KMS-11 (cell line): ENCODE measurements at regions not wholly inside any gene's neighbourhood (a gene's known extent, or its start where the extent isn't known, plus 50 kb on each side); places are given as distances from the start of the nearest gene placed in this dataset.

ENCODE experiments used
- H2AFZ ChIP-seq: fragments of 200-600 bp; sonication (generic); 2 replicates; pipeline ENCODE4 v1.6.1; 2016; ENCODE audit warnings: antibody characterized with exemption, mixed run types, low read depth
- H3K27ac ChIP-seq: fragments of 200-600 bp; sonication (generic); 2 replicates; pipeline ENCODE4 v1.6.1; 2016; ENCODE audit warnings: mild to moderate bottlenecking, mixed run types
- H3K27me3 ChIP-seq: fragments of 200-600 bp; sonication (generic); 2 replicates; pipeline ENCODE4 v1.6.1; 2017; ENCODE audit warnings: mild to moderate bottlenecking, low read depth, mixed run types, moderate library complexity; ENCODE audit not compliant: insufficient read depth
- H3K36me3 ChIP-seq: fragments of 200-600 bp; sonication (generic); 2 replicates; pipeline ENCODE4 v1.6.1; 2017; ENCODE audit warnings: mild to moderate bottlenecking, mixed run types; ENCODE audit not compliant: insufficient read depth
- H3K4me1 ChIP-seq: fragments of 200-600 bp; sonication (generic); 2 replicates; pipeline ENCODE4 v1.6.1; 2016; ENCODE audit warnings: mild to moderate bottlenecking, low read depth, mixed run types; ENCODE audit not compliant: poor library complexity, severe bottlenecking
- H3K4me2 ChIP-seq: fragments of 200-600 bp; sonication (generic); 2 replicates; pipeline ENCODE4 v1.7.0; 2016; ENCODE audit warnings: mild to moderate bottlenecking, mixed run types
- H3K4me3 ChIP-seq: fragments of 200-600 bp; sonication (generic); IDR thresholded peaks from 2 replicates; pipeline ENCODE4 v1.6.1; 2017; ENCODE audit warnings: low read depth, low read length, mixed read lengths; ENCODE audit not compliant: insufficient read depth
- H3K79me2 ChIP-seq: fragments of 200-600 bp; sonication (generic); 2 replicates; pipeline ENCODE4 v1.6.1; 2016; ENCODE audit warnings: low read depth, mixed run types; ENCODE audit not compliant: insufficient read depth
- H3K9ac ChIP-seq: fragments of 200-600 bp; sonication (generic); 2 replicates; pipeline ENCODE4 v1.6.1; 2016; ENCODE audit warnings: mild to moderate bottlenecking, mixed run types
- H4K20me1 ChIP-seq: fragments of 200-600 bp; sonication (generic); 2 replicates; pipeline ENCODE4 v1.6.1; 2016; ENCODE audit warnings: mild to moderate bottlenecking, mixed run types; ENCODE audit not compliant: insufficient read depth
- CTCF ChIP-seq: fragments of 200-600 bp; sonication (generic); conservative IDR thresholded peaks from 2 replicates; pipeline ENCODE4 v1.6.1; 2017; ENCODE audit warnings: low read depth, mild to moderate bottlenecking, antibody characterized with exemption, low read length, moderate library complexity, mixed read lengths

DNA sequence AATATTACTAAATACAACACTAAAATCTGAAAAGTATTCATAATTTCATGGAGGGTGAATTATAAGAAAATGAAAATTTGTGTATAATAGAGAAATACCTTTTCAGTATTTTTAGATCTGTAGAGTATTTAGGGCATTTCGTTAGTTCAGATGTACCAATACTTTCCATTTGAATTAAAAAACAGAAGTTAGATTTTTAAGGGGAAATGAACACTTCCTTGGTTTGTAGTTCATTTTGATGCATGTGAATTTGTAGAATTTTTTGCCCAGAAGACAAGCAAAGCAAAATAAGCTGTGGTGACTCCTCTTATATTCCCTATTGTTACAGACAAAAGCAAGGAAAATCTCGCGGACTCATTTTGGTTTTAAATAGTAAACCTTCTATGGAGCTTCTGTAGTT, 209.0 kb upstream of the RPS23 start:
- Histone ChIP-seq H2AFZ (no peak overlapping the region), H3K27ac (no peak overlapping the region), H3K4me2 (no peak overlapping the region), H3K79me2 (no peaks in the 10 kb centered on the region), H3K4me3 (no peak overlapping the region), H3K9ac (no peak overlapping the region), H3K27me3 (no peaks in the 10 kb centered on the region), H4K20me1 (no peaks in the 10 kb centered on the region), H3K4me1 (no peaks in the 10 kb centered on the region), H3K36me3 (no peaks in the 10 kb centered on the region)
- no peak for TF ChIP-seq CTCF

DNA sequence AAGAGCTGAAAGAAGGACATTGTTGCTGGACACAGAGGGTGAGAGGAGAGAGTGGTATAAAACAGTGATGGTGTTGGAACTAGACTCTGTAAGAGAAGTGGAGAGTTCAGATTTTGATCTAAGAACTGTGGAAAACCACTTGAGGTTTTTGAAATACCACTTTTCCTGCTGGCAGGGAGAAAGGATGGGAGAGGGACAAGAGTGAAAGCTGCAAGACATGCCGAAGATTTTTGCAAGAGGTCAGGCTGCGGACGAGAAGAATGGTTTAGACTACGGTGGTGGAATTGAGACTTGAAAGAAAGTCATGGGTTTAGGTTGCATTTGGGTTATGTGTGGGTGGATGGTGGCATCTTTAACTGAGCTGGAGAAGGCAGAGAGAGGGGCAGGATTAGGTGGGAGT, 202.2 kb upstream of the RPS23 start:
- no peaks in the 10 kb centered on the region for H3K79me2 ChIP-seq
- no peak for TF ChIP-seq CTCF
- no peak overlapping the region for H3K4me3 ChIP-seq
- no peaks in the 10 kb centered on the region; the same call in 1 of the 2 replicates for H4K20me1 ChIP-seq
- no peak overlapping the region for H3K9ac ChIP-seq
- no peaks in the 10 kb centered on the region for H3K4me1 ChIP-seq
- H3K36me3 ChIP-seq, result no peaks in the 10 kb centered on the region
- H3K27me3 ChIP-seq, result no peaks in the 10 kb centered on the region
- no peak overlapping the region for H2AFZ ChIP-seq
- H3K4me2 ChIP-seq, result no peak overlapping the region
- H3K27ac ChIP-seq, result no peak overlapping the region

DNA sequence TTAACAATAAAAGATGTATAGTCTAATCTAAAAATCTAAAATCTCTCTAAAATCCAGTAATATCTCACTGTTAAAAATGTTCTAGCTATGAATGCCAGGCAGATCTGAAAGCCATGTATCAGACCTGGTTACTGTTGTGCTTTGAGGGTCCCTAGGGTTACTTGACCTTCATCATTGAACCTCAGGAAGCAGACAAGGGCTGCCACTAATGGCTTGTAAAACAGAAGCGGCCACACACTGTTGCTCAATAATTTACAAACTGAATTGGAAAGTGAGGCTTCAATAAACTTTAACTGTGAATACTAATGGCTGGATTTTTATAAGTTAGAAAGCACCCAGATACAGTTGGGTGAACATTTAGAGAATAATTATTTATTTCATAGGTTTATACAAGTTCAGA, 198.0 kb upstream of the RPS23 start:
- H4K20me1 ChIP-seq, result no peaks in the 10 kb centered on the region; the same call in 1 of the 2 replicates
- H2AFZ ChIP-seq, result no peak overlapping the region
- no peak overlapping the region for H3K4me2 ChIP-seq
- H3K9ac ChIP-seq, result no peak overlapping the region
- no peak for TF ChIP-seq CTCF
- H3K27me3 ChIP-seq, result no peaks in the 10 kb centered on the region
- H3K36me3 ChIP-seq, result no peaks in the 10 kb centered on the region
- H3K27ac ChIP-seq, result no peak overlapping the region
- no peaks in the 10 kb centered on the region for H3K4me1 ChIP-seq
- H3K79me2 ChIP-seq, result no peaks in the 10 kb centered on the region
- no peak overlapping the region for H3K4me3 ChIP-seq

- H2AFZ ChIP-seq, result no peak overlapping the region
- no peaks in the 10 kb centered on the region for H3K27me3 ChIP-seq
- no peak for TF ChIP-seq CTCF
Measured at GRCh38 chr5:82473262-82473661, 195.1 kb upstream of the RPS23 start.

More at GRCh38 chr5:82473262-82473661, 195.1 kb upstream of the RPS23 start:
- Histone ChIP-seq H3K4me2 (no peak overlapping the region), H3K36me3 (no peaks in the 10 kb centered on the region), H3K4me3 (no peak overlapping the region), H3K79me2 (no peaks in the 10 kb centered on the region), H3K27ac (no peak overlapping the region), H3K4me1 (no peaks in the 10 kb centered on the region), H4K20me1 (no peaks in the 10 kb centered on the region), H3K9ac (no peak overlapping the region)
